ENCODE measurements at regions not wholly inside any gene's neighbourhood (a gene's known extent, or its start where the extent isn't known, plus 50 kb on each side); places are given as distances from the start of the nearest gene placed in this dataset.
"Not testable (repeated sequence)": the region's sequence is repeated elsewhere in the genome, so short reads cannot be mapped to it uniquely, and the experiment has no call there.

GRCh38 chrX:53824686-53825085 is 138.2 kb upstream of the HUWE1 start:
- ATAC-seq (no peak), DNase-seq (ENCODE audit: low read depth, low spot score) (no peak)
- no peaks in the 10 kb centered on the region for H3K36me3 ChIP-seq (ENCODE audit: control insufficient read depth, insufficient read depth, low read length)
- H3K9me3 ChIP-seq (ENCODE audit: control insufficient read depth, insufficient read depth, low read depth, low read length): no peaks in the 10 kb centered on the region
- H3K4me1 ChIP-seq (ENCODE audit: control insufficient read depth, insufficient read depth, low read length): no peaks in the 10 kb centered on the region
- intact Hi-C loops (cut with micrococcal nuclease; ENCODE audit: unreplicated experiment) (no loop called here), in situ Hi-C loops (cut with HindIII; ENCODE audit: low pct_unique_long_range_greater_than_20kb, low sequenced_read_pairs) (no loop called here)
- no TSS peak for BruUV-seq (replicated peaks)
- H3K27ac ChIP-seq (ENCODE audit: low read length): no peak overlapping the region
- H3K27me3 ChIP-seq (ENCODE audit: control insufficient read depth, insufficient read depth, low read length): no peaks in the 10 kb centered on the region
- no peak for TF ChIP-seq REST (IDR thresholded peaks at IDR 0.05; ENCODE audit: insufficient read depth in 1 of 2, low read depth in 2 of 2, low read length in 1 of 2)
- no peak for TF ChIP-seq CTCF (IDR thresholded peaks at IDR 0.05)
- no peak for TF ChIP-seq TCF7L2 (IDR thresholded peaks at IDR 0.05; ENCODE audit: low read depth, low read length)
- no peak for TF ChIP-seq POLR2AphosphoS5 (IDR thresholded peaks at IDR 0.05; ENCODE audit: low read depth, low read length)
- CTCF ChIA-PET: no interaction called here
- POLR2A ChIA-PET: no interaction called here
- no peak overlapping the region for H3K4me3 ChIP-seq (ENCODE audit: low read depth in 2 of 2, low read length in 2 of 2)

- ATAC-seq; CTCF ChIA-PET; BruUV-seq (replicated peaks); H3K27ac ChIP-seq (ENCODE audit: low read length); H3K4me1 ChIP-seq (ENCODE audit: control insufficient read depth, insufficient read depth, low read length); DNase-seq (ENCODE audit: low read depth, low spot score); POLR2A ChIA-PET; intact Hi-C loops (cut with micrococcal nuclease; ENCODE audit: unreplicated experiment); H3K9me3 ChIP-seq (ENCODE audit: control insufficient read depth, insufficient read depth, low read depth, low read length); in situ Hi-C loops (cut with HindIII; ENCODE audit: low pct_unique_long_range_greater_than_20kb, low sequenced_read_pairs); H3K27me3 ChIP-seq (ENCODE audit: control insufficient read depth, insufficient read depth, low read length); H3K36me3 ChIP-seq (ENCODE audit: control insufficient read depth, insufficient read depth, low read length); H3K4me3 ChIP-seq (ENCODE audit: low read depth in 2 of 2, low read length in 2 of 2): not testable (repeated sequence)
These were observed 131.6 kb upstream of the HUWE1 start for GRCh38 chrX:53818115-53818514.

- Histone ChIP-seq H3K36me3 (ENCODE audit: control insufficient read depth, insufficient read depth, low read length) (no peaks in the 10 kb centered on the region), H3K27ac (ENCODE audit: low read length) (no peak overlapping the region), H3K4me3 (ENCODE audit: low read depth in 2 of 2, low read length in 2 of 2) (no peak overlapping the region), H3K4me1 (ENCODE audit: control insufficient read depth, insufficient read depth, low read length) (no peaks in the 10 kb centered on the region), H3K9me3 (ENCODE audit: control insufficient read depth, insufficient read depth, low read depth, low read length) (no peaks in the 10 kb centered on the region), H3K27me3 (ENCODE audit: control insufficient read depth, insufficient read depth, low read length) (no peaks in the 10 kb centered on the region)
- CTCF ChIA-PET: no interaction called here
- in situ Hi-C loops (cut with HindIII; ENCODE audit: low pct_unique_long_range_greater_than_20kb, low sequenced_read_pairs) (no loop called here), intact Hi-C loops (cut with micrococcal nuclease; ENCODE audit: unreplicated experiment) (no loop called here)
- no peak for ATAC-seq
- DNase-seq (ENCODE audit: low read depth, low spot score): no peak
- TF ChIP-seq CTCF (IDR thresholded peaks at IDR 0.05) (no peak), REST (IDR thresholded peaks at IDR 0.05; ENCODE audit: insufficient read depth in 1 of 2, low read depth in 2 of 2, low read length in 1 of 2) (no peak), TCF7L2 (IDR thresholded peaks at IDR 0.05; ENCODE audit: low read depth, low read length) (no peak), POLR2AphosphoS5 (IDR thresholded peaks at IDR 0.05; ENCODE audit: low read depth, low read length) (no peak), SIN3A (IDR thresholded peaks at IDR 0.05; ENCODE audit: borderline replicate concordance, insufficient read depth, low read depth, low read length) (no peak)
- no TSS peak for BruUV-seq (replicated peaks)
- POLR2A ChIA-PET: no interaction called here
These were observed 131.0 kb upstream of the HUWE1 start for GRCh38 chrX:53817548-53817947.
